Thyroid gland (tissue), 4 donors: ENCODE measurements at regions not wholly inside any gene's neighbourhood (a gene's known extent, or its start where the extent isn't known, plus 50 kb on each side); places are given as distances from the start of the nearest gene placed in this dataset.

Experiments used
- CTCF ChIP-seq, 6 experiments: fragments of 200-600 bp in 3 of 6; fragments of 450-650 bp in 3 of 6; sonication (generic) in 3 of 6; IDR thresholded peaks; one replicate each; pipeline ENCODE4 v1.5.1; 2016 to 2019; ENCODE audit warnings: antibody characterized with exemption in 6 of 6, mild to moderate bottlenecking in 2 of 6, inconsistent platforms in 1 of 6, moderate library complexity in 1 of 6
- POLR2A ChIP-seq, 2 donors: fragments of 450-650 bp; IDR thresholded peaks; one replicate each; pipeline ENCODE4 v1.6.1; 2017; ENCODE audit warnings: antibody characterized with exemption in 2 of 2, mild to moderate bottlenecking in 2 of 2, moderate library complexity in 1 of 2

GRCh38 chr10:2680821-2681220 is 386.5 kb upstream of the PFKP start:
- TF ChIP-seq CTCF (IDR thresholded peaks at IDR 0.05) (no peak), POLR2A (IDR thresholded peaks at IDR 0.05) (no peak)
